ENCODE measurements at regions not wholly inside any gene's neighbourhood (a gene's known extent, or its start where the extent isn't known, plus 50 kb on each side); places are given as distances from the start of the nearest gene placed in this dataset.
A peak's percentile ranks its signal among the peaks of the same experiment; 100 is the strongest.
"Not testable (repeated sequence)": the region's sequence is repeated elsewhere in the genome, so short reads cannot be mapped to it uniquely, and the experiment has no call there.

DNA sequence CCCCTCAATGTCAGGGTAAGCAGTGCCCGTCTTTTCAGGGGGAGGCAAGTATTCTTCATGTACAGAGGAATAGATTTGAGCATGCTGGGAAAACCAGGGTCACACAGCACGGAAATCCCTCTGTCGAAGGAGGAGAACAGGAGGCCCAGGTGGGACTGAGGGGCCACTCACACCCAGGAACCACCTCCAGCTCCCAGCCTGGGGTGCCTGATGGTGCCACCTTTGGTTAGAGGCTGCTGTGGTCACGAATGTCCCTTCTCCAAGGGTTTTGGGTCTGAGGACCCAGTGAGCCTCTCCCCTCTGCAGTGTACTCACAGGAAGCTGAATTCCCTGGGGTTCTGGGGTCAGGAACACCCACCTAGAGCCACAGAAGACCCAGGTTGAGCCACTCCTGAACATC, 197.3 kb downstream of the ANKRD30B start:
- H3K27ac ChIP-seq, result no peak overlapping the region
- no peaks in the 10 kb centered on the region for H3K36me3 ChIP-seq
- WGBS, 2 donors (ENCODE audit: low coverage in 1 of 2), result 76% methylated on average over 4 of the region's 4 CpGs; no CpG with 5 or more reads in 1 of the 2 donors
- peaks cover 0 to 28% (median 10%) of the 10 kb centered on the region in 4 donors for H3K4me1 ChIP-seq
- in situ Hi-C loops (cut with MboI; ENCODE audit: low pct_ligation_motif_present in 1 of 4, low pct_unique_long_range_greater_than_20kb in 1 of 4, low sequenced_read_pairs in 3 of 4), result no loop called here
- H3K9me3 ChIP-seq, result no peaks in the 10 kb centered on the region
- H3K27me3 ChIP-seq, result no peaks in the 10 kb centered on the region
- intact Hi-C loops (cut with DNase I; ENCODE audit: low total_unique reads), result no loop called here
- no peak for DNase-seq
- TF ChIP-seq POLR2A (IDR thresholded peaks at IDR 0.05) (no peak), EP300 (IDR thresholded peaks at IDR 0.05; ENCODE audit: low read depth) (no peak)
- TF ChIP-seq, protein P1, sequence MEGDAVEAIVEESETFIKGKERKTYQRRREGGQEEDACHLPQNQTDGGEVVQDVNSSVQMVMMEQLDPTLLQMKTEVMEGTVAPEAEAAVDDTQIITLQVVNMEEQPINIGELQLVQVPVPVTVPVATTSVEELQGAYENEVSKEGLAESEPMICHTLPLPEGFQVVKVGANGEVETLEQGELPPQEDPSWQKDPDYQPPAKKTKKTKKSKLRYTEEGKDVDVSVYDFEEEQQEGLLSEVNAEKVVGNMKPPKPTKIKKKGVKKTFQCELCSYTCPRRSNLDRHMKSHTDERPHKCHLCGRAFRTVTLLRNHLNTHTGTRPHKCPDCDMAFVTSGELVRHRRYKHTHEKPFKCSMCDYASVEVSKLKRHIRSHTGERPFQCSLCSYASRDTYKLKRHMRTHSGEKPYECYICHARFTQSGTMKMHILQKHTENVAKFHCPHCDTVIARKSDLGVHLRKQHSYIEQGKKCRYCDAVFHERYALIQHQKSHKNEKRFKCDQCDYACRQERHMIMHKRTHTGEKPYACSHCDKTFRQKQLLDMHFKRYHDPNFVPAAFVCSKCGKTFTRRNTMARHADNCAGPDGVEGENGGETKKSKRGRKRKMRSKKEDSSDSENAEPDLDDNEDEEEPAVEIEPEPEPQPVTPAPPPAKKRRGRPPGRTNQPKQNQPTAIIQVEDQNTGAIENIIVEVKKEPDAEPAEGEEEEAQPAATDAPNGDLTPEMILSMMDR (IDR thresholded peaks at IDR 0.05), result no peak
- no peak overlapping the region for H3K4me3 ChIP-seq

DNA sequence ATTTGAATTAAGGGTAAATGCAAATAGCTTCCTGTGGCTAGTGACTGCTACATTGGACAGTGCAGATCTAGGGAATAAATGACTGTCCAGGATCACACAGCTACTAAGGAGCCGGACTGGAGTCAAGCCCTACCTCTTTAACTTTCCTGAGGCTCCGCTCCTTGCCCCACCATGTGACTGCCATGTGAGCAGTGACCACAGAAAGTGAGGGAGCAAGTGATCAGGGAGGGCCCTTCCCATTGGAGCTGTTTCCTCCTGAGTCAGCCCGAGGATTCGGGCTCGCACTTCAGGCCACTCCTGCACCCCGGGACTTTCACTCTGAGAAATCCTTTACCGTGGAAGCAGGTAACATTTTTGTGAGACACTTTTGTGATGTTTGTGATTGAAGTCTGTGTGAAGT, 198.0 kb downstream of the ANKRD30B start:
- no peaks in the 10 kb centered on the region for H3K36me3 ChIP-seq
- WGBS, 2 donors (ENCODE audit: low coverage in 1 of 2), result 60 to 90% methylated on average over 1 to 7 of the region's 7 CpGs

DNA sequence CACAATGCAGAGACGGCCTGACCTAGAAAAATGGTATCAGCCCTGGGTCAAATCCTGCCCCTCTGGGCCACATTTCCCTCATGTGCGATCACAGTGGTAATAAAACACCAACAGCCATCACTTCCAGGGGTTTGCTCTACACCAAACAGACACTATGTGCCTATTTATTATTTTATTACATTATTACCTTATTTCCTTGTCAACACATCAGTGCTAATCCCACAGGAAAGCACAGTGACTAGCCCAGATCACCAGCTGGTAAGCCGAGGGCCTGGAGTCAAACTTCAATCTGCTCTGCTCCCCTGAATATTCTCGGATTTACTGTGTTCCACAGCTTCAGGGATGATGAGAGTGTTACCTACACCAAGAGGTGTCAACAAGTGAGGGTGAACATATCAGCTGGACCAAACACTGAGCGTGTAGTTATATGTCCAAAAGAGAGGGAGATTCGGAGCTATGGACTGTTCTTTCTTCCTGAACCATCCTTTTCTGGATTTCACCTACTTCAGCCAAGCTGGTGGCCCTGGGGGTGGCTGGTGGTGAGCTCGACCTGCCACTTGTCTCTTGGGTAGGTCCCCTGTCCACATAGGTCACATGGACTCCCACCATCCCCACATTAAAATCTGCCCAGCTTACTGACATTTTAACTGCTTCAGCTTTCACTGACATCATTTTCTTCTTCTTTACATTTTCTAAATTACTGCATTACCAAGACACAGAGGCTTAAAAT, 198.9 kb downstream of the ANKRD30B start:
- intact Hi-C loops (cut with DNase I; ENCODE audit: low total_unique reads); H3K4me3 ChIP-seq; in situ Hi-C loops (cut with MboI; ENCODE audit: low pct_ligation_motif_present in 1 of 4, low pct_unique_long_range_greater_than_20kb in 1 of 4, low sequenced_read_pairs in 3 of 4); H3K9me3 ChIP-seq; H3K36me3 ChIP-seq; DNase-seq; H3K27me3 ChIP-seq: not testable (repeated sequence)
- H3K27ac ChIP-seq, result peak overlapping the region in 3 of 4 donors; percentile 24 to 55 (median 25)
- WGBS, 2 donors (ENCODE audit: low coverage in 1 of 2), result 40 to 49% methylated on average over 3 to 7 of the region's 7 CpGs
- peaks cover 0 to 18% (median 8%) of the 10 kb centered on the region in 4 donors for H3K4me1 ChIP-seq

More for the DNA sequence above, 198.0 kb downstream of the ANKRD30B start:
- Histone ChIP-seq H3K4me3 (no peak overlapping the region), H3K27ac (peak overlapping the region in 3 of 4 donors; percentile 24 to 55 (median 25)), H3K4me1 (peaks cover 0 to 25% (median 10%) of the 10 kb centered on the region in 4 donors), H3K27me3 (no peaks in the 10 kb centered on the region), H3K9me3 (no peaks in the 10 kb centered on the region)
- TF ChIP-seq, protein P1 (IDR thresholded peaks at IDR 0.05), result no peak
- TF ChIP-seq EP300 (IDR thresholded peaks at IDR 0.05; ENCODE audit: low read depth) (no peak), POLR2A (IDR thresholded peaks at IDR 0.05) (no peak), POLR2AphosphoS5 (IDR thresholded peaks at IDR 0.05) (no peak)
- no peak for DNase-seq
- intact Hi-C loops (cut with DNase I; ENCODE audit: low total_unique reads), result no loop called here
- in situ Hi-C loops (cut with MboI; ENCODE audit: low pct_ligation_motif_present in 1 of 4, low pct_unique_long_range_greater_than_20kb in 1 of 4, low sequenced_read_pairs in 3 of 4), result no loop called here

DNA sequence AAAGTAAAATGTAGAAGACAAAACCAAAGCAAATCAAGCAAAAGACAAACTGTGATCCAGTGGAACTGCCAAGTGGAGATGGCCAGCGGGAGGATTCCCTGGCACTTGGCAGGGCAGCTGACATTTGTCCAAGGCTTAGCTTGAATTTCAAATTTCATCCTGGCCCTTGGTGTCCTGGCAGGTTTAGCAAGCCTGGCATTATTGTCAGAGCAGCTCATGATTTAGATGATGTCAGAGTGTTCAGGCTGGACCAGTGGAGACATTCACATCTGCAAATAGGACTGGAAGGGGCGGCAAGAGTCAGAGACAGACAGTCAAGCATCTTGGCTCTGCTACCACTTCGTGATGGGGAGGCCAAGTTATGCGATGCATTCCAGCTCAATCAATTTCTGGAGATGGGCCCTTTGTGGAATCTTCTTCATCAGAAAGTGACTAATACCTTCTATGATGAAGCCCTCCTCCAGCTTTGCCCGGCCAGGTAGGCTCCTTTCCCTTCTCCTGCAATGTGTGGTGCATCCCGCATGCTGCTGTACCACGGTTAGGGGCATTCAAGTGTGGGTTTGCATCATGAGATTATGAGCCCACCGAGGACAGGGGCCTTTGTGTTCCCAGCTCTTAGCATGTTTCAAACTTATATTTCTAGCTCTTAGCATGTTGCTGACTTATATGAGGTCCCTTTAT, 199.7 kb downstream of the ANKRD30B start:
- in situ Hi-C loops (cut with MboI; ENCODE audit: low pct_ligation_motif_present in 1 of 4, low pct_unique_long_range_greater_than_20kb in 1 of 4, low sequenced_read_pairs in 3 of 4), result no loop called here
- H3K36me3 ChIP-seq, result no peaks in the 10 kb centered on the region
- H3K9me3 ChIP-seq, result no peaks in the 10 kb centered on the region
- intact Hi-C loops (cut with DNase I; ENCODE audit: low total_unique reads), result no loop called here
- H3K4me1 ChIP-seq, result peaks cover 0 to 16% (median 4%) of the 10 kb centered on the region in 4 donors
- H3K27ac ChIP-seq, result peak overlapping the region in 1 of 4 donors; percentile 55
- TF ChIP-seq, protein P1 (IDR thresholded peaks at IDR 0.05), result no peak
- TF ChIP-seq POLR2A (IDR thresholded peaks at IDR 0.05), result no peak
- no peak for TF ChIP-seq POLR2AphosphoS5 (IDR thresholded peaks at IDR 0.05)
- TF ChIP-seq EP300 (IDR thresholded peaks at IDR 0.05; ENCODE audit: low read depth), result no peak
- H3K4me3 ChIP-seq, result no peak overlapping the region
- 74 to 100% methylated on average over 2 to 8 of the region's 8 CpGs for WGBS, 2 donors (ENCODE audit: low coverage in 1 of 2)
- H3K27me3 ChIP-seq, result no peaks in the 10 kb centered on the region
- no peak for DNase-seq
